Peyer's patch (tissue), 4 donors: ENCODE measurements at regions not wholly inside any gene's neighbourhood (a gene's known extent, or its start where the extent isn't known, plus 50 kb on each side); places are given as distances from the start of the nearest gene placed in this dataset.

ENCODE experiments used
- DNase-seq, 3 donors: peaks; one replicate each; pipeline ENCODE4 v3.0.0-alpha.2; 2017 to 2019
- H3K27ac ChIP-seq, 4 donors: fragments of 200-600 bp; sonication (generic); one replicate each; pipeline ENCODE4 v1.5.1; 2016 to 2019
- H3K27me3 ChIP-seq, 2 donors: fragments of 200-600 bp; sonication (generic); one replicate each; pipeline ENCODE4 v1.5.1; 2019
- H3K36me3 ChIP-seq, 3 donors: fragments of 200-600 bp; sonication (generic); one replicate each; pipeline ENCODE4 v1.5.1; 2016 to 2019
- H3K4me1 ChIP-seq, 4 donors: fragments of 200-600 bp; sonication (generic); one replicate each; pipeline ENCODE4 v1.5.1; 2016 to 2019
- H3K4me3 ChIP-seq, 4 donors: fragments of 200-600 bp; sonication (generic); 1 replicate in 3 of 4; 2 replicates in 1 of 4; pipeline ENCODE4 v1.5.1; 2016 to 2019; ENCODE audit warnings: mild to moderate bottlenecking in 1 of 4
- H3K9me3 ChIP-seq, 4 donors: fragments of 200-600 bp; sonication (generic); one replicate each; pipeline ENCODE4 v1.5.1; 2016 to 2019; ENCODE audit warnings: mild to moderate bottlenecking in 1 of 4
- CTCF ChIP-seq, 6 experiments: fragments of 450-650 bp in 4 of 6; fragments of 200-600 bp in 2 of 6; sonication (generic) in 1 of 6; IDR thresholded peaks; one replicate each; pipeline ENCODE4 v1.5.1; 2017 to 2019; ENCODE audit warnings: antibody characterized with exemption in 6 of 6, mild to moderate bottlenecking in 3 of 6, moderate library complexity in 1 of 6
- POLR2A ChIP-seq, 2 donors: fragments of 450-650 bp; IDR thresholded peaks; one replicate each; pipeline ENCODE4 v1.5.1; 2017; ENCODE audit warnings: antibody characterized with exemption in 2 of 2, mild to moderate bottlenecking in 2 of 2, moderate library complexity in 2 of 2

GRCh38 chr12:46580445-46580844 lies 207.9 kb upstream of the SLC38A2 start:
- H3K27me3 ChIP-seq: no peaks in the 10 kb centered on the region
- H3K4me3 ChIP-seq: no peak overlapping the region
- no peaks in the 10 kb centered on the region for H3K36me3 ChIP-seq
- TF ChIP-seq POLR2A (IDR thresholded peaks at IDR 0.05): no peak
- TF ChIP-seq CTCF (IDR thresholded peaks at IDR 0.05): no peak
- peaks cover 0 to 7% (median 0%) of the 10 kb centered on the region in 4 donors for H3K9me3 ChIP-seq
- no peaks in the 10 kb centered on the region for H3K4me1 ChIP-seq
- no peak overlapping the region for H3K27ac ChIP-seq
- DNase-seq: no peak

GRCh38 chr12:46579474-46579873 lies 206.9 kb upstream of the SLC38A2 start:
- no peak for DNase-seq
- H3K36me3 ChIP-seq: no peaks in the 10 kb centered on the region
- H3K27ac ChIP-seq: no peak overlapping the region
- no peak overlapping the region for H3K4me3 ChIP-seq
- peaks cover 0 to 6% (median 0%) of the 10 kb centered on the region in 4 donors for H3K9me3 ChIP-seq
- no peak for TF ChIP-seq CTCF (IDR thresholded peaks at IDR 0.05)
- TF ChIP-seq POLR2A (IDR thresholded peaks at IDR 0.05): no peak
- H3K4me1 ChIP-seq: no peaks in the 10 kb centered on the region
- H3K27me3 ChIP-seq: no peaks in the 10 kb centered on the region

- H3K36me3 ChIP-seq: no peaks in the 10 kb centered on the region
- no peaks in the 10 kb centered on the region for H3K27me3 ChIP-seq
- H3K27ac ChIP-seq: no peak overlapping the region
- H3K4me3 ChIP-seq: no peak overlapping the region
- TF ChIP-seq CTCF (IDR thresholded peaks at IDR 0.05): no peak
- TF ChIP-seq POLR2A (IDR thresholded peaks at IDR 0.05): no peak
- no peak for DNase-seq
- no peaks in the 10 kb centered on the region for H3K4me1 ChIP-seq
- H3K9me3 ChIP-seq: no peaks in the 10 kb centered on the region
These were observed 205.8 kb upstream of the SLC38A2 start for GRCh38 chr12:46578190-46578982.

- DNase-seq: no peak
- Histone ChIP-seq H3K36me3 (no peaks in the 10 kb centered on the region), H3K4me3 (no peak overlapping the region), H3K4me1 (no peaks in the 10 kb centered on the region), H3K9me3 (no peaks in the 10 kb centered on the region), H3K27ac (no peak overlapping the region), H3K27me3 (no peaks in the 10 kb centered on the region)
- no peak for TF ChIP-seq POLR2A (IDR thresholded peaks at IDR 0.05)
- TF ChIP-seq CTCF (IDR thresholded peaks at IDR 0.05): no peak
These were observed 204.6 kb upstream of the SLC38A2 start for GRCh38 chr12:46577063-46577776.

- Histone ChIP-seq H3K4me1 (no peaks in the 10 kb centered on the region), H3K27me3 (no peaks in the 10 kb centered on the region), H3K9me3 (no peaks in the 10 kb centered on the region), H3K4me3 (no peak overlapping the region), H3K36me3 (no peaks in the 10 kb centered on the region), H3K27ac (no peak overlapping the region)
- TF ChIP-seq CTCF (IDR thresholded peaks at IDR 0.05) (no peak), POLR2A (IDR thresholded peaks at IDR 0.05) (no peak)
- no peak for DNase-seq
These were observed 202.3 kb upstream of the SLC38A2 start for GRCh38 chr12:46574847-46575246.
